ENCODE measurements at regions not wholly inside any gene's neighbourhood (a gene's known extent, or its start where the extent isn't known, plus 50 kb on each side); places are given as distances from the start of the nearest gene placed in this dataset.

- no CpG with 5 or more reads among the region's 6 CpGs for WGBS (ENCODE audit: extremely low coverage, insufficient coverage, insufficient read length)
- H2AFZ ChIP-seq (ENCODE audit: insufficient read depth, low read length, poor library complexity) = no peak overlapping the region
- DNase-seq = no peak
- H3K4me3 ChIP-seq (ENCODE audit: low read depth, low read length) = no peak overlapping the region
- no peak overlapping the region for H3K27ac ChIP-seq (ENCODE audit: low read depth, low read length)
- no peak overlapping the region for H4K8ac ChIP-seq (ENCODE audit: low read depth, low read length)
- H3K14ac ChIP-seq (ENCODE audit: low read length) = no peak overlapping the region
- no peak overlapping the region for H3K18ac ChIP-seq (ENCODE audit: low read length)
- no peak overlapping the region for H3K4ac ChIP-seq (ENCODE audit: low read depth, low read length)
- no peaks in the 10 kb centered on the region for H3K4me1 ChIP-seq (ENCODE audit: control insufficient read depth in 1 of 2, insufficient read depth in 2 of 2, low read length in 2 of 2)
- no peaks in the 10 kb centered on the region for H3K79me2 ChIP-seq (ENCODE audit: control insufficient read depth, insufficient read depth, low read length, poor library complexity)
- no peak overlapping the region for H3K9ac ChIP-seq (ENCODE audit: low read length)
- no peak overlapping the region for H2AK5ac ChIP-seq (ENCODE audit: low read length)
- H3K9me3 ChIP-seq (ENCODE audit: insufficient read depth, low read depth, low read length) = no peaks in the 10 kb centered on the region
- H3K79me1 ChIP-seq (ENCODE audit: low read length) = no peaks in the 10 kb centered on the region
- no peak overlapping the region for H4K12ac ChIP-seq (ENCODE audit: low read depth, low read length)
- no peaks in the 10 kb centered on the region for H3K36me3 ChIP-seq (ENCODE audit: control insufficient read depth in 1 of 2, insufficient read depth in 2 of 2, low read length in 2 of 2)
- H2BK5ac ChIP-seq (ENCODE audit: low read depth, low read length, poor library complexity) = no peak overlapping the region
- no peaks in the 10 kb centered on the region for H3K27me3 ChIP-seq (ENCODE audit: insufficient read depth, low read length)
- H4K91ac ChIP-seq (ENCODE audit: low read depth, low read length) = no peak overlapping the region
- H3K23ac ChIP-seq (ENCODE audit: low read length) = no peak overlapping the region
- H2BK12ac ChIP-seq (ENCODE audit: low read length) = no peak overlapping the region
- H2BK120ac ChIP-seq (ENCODE audit: insufficient read depth, low read length, poor library complexity) = no peak overlapping the region
- H3K4me2 ChIP-seq (ENCODE audit: low read length) = no peak overlapping the region
These were observed 503.4 kb downstream of the NFIB start for GRCh38 chr9:13810510-13810909.

DNA sequence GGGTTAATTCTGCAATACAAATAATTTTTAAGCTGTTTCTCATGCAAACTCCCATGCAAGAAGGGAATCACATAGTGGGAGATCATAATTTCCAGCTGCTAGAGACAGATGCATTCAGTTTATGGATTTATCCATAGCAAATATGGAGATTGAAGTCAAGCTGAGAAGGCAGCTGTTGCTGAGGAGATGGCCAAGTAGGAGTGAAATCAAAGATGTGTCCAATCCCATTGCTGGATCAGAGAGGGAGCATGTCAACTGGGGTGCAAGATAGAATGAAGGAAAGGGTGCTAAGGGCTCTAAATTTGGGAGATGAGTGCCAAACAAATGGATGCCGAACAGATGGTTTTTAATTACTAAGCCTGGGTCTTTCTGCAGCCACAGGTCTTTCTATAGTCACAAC lies 504.5 kb downstream of the NFIB start:
- H3K4ac ChIP-seq (ENCODE audit: low read depth, low read length) = no peak overlapping the region
- H3K79me1 ChIP-seq (ENCODE audit: low read length) = no peaks in the 10 kb centered on the region
- no peak overlapping the region for H2AK5ac ChIP-seq (ENCODE audit: low read length)
- no peak overlapping the region for H3K18ac ChIP-seq (ENCODE audit: low read length)
- no peaks in the 10 kb centered on the region for H3K27me3 ChIP-seq (ENCODE audit: insufficient read depth, low read length)
- H3K27ac ChIP-seq (ENCODE audit: low read depth, low read length) = no peak overlapping the region
- H2AFZ ChIP-seq (ENCODE audit: insufficient read depth, low read length, poor library complexity) = no peak overlapping the region
- no peaks in the 10 kb centered on the region for H3K79me2 ChIP-seq (ENCODE audit: control insufficient read depth, insufficient read depth, low read length, poor library complexity)
- no CpG with 5 or more reads among the region's 1 CpG for WGBS (ENCODE audit: extremely low coverage, insufficient coverage, insufficient read length)
- no peak overlapping the region for H4K8ac ChIP-seq (ENCODE audit: low read depth, low read length)
- H3K9ac ChIP-seq (ENCODE audit: low read length) = no peak overlapping the region
- H3K36me3 ChIP-seq (ENCODE audit: control insufficient read depth in 1 of 2, insufficient read depth in 2 of 2, low read length in 2 of 2) = no peaks in the 10 kb centered on the region
- H2BK120ac ChIP-seq (ENCODE audit: insufficient read depth, low read length, poor library complexity) = no peak overlapping the region
- no peak overlapping the region for H4K91ac ChIP-seq (ENCODE audit: low read depth, low read length)
- no peaks in the 10 kb centered on the region for H3K4me1 ChIP-seq (ENCODE audit: control insufficient read depth in 1 of 2, insufficient read depth in 2 of 2, low read length in 2 of 2)
- no peak overlapping the region for H3K23ac ChIP-seq (ENCODE audit: low read length)
- H3K9me3 ChIP-seq (ENCODE audit: insufficient read depth, low read depth, low read length) = no peaks in the 10 kb centered on the region
- H2BK12ac ChIP-seq (ENCODE audit: low read length) = no peak overlapping the region
- no peak overlapping the region for H4K12ac ChIP-seq (ENCODE audit: low read depth, low read length)
- no peak overlapping the region for H3K4me2 ChIP-seq (ENCODE audit: low read length)
- no peak overlapping the region for H3K14ac ChIP-seq (ENCODE audit: low read length)
- no peak for DNase-seq
- no peak overlapping the region for H2BK5ac ChIP-seq (ENCODE audit: low read depth, low read length, poor library complexity)
- H3K4me3 ChIP-seq (ENCODE audit: low read depth, low read length) = no peak overlapping the region

DNA sequence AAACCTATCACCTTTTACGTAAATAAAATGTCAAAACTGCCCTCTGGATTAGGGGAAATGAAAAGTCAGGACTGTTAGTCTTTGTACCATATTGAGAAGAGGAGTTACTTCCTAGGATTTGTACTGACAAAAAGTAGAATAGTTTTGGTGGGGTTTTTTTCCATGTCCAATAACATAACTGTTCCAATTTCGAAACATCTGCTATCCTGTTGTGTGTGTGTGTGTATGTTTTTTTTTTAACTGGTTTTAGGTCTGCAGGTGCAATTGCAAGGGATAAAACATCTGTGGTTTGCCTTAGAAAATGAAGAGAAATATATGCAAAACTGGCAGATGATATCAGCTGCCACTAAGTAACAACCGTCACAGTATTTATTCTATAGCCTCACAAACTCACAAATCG lies 506.8 kb downstream of the NFIB start:
- no CpG with 5 or more reads among the region's 4 CpGs for WGBS (ENCODE audit: extremely low coverage, insufficient coverage, insufficient read length)
- no peak overlapping the region for H3K23ac ChIP-seq (ENCODE audit: low read length)
- no peak overlapping the region for H3K9ac ChIP-seq (ENCODE audit: low read length)

GRCh38 chr9:13806714-13807113 lies 507.2 kb downstream of the NFIB start:
- WGBS (ENCODE audit: extremely low coverage, insufficient coverage, insufficient read length) = no CpG with 5 or more reads among the region's 2 CpGs
- Histone ChIP-seq H2BK120ac (ENCODE audit: insufficient read depth, low read length, poor library complexity) (no peak overlapping the region), H4K12ac (ENCODE audit: low read depth, low read length) (no peak overlapping the region), H2BK12ac (ENCODE audit: low read length) (no peak overlapping the region), H3K9me3 (ENCODE audit: insufficient read depth, low read depth, low read length) (no peaks in the 10 kb centered on the region), H3K4me1 (ENCODE audit: control insufficient read depth in 1 of 2, insufficient read depth in 2 of 2, low read length in 2 of 2) (no peaks in the 10 kb centered on the region), H4K8ac (ENCODE audit: low read depth, low read length) (no peak overlapping the region), H3K27ac (ENCODE audit: low read depth, low read length) (no peak overlapping the region), H3K9ac (ENCODE audit: low read length) (no peak overlapping the region), H3K4me2 (ENCODE audit: low read length) (no peak overlapping the region), H3K36me3 (ENCODE audit: control insufficient read depth in 1 of 2, insufficient read depth in 2 of 2, low read length in 2 of 2) (no peaks in the 10 kb centered on the region), H3K14ac (ENCODE audit: low read length) (no peak overlapping the region), H3K18ac (ENCODE audit: low read length) (no peak overlapping the region), H2BK5ac (ENCODE audit: low read depth, low read length, poor library complexity) (no peak overlapping the region), H3K4me3 (ENCODE audit: low read depth, low read length) (no peak overlapping the region), H3K27me3 (ENCODE audit: insufficient read depth, low read length) (no peaks in the 10 kb centered on the region), H3K23ac (ENCODE audit: low read length) (no peak overlapping the region), H3K79me1 (ENCODE audit: low read length) (no peaks in the 10 kb centered on the region), H4K91ac (ENCODE audit: low read depth, low read length) (no peak overlapping the region), H2AK5ac (ENCODE audit: low read length) (no peak overlapping the region), H3K4ac (ENCODE audit: low read depth, low read length) (no peak overlapping the region), H2AFZ (ENCODE audit: insufficient read depth, low read length, poor library complexity) (no peak overlapping the region), H3K79me2 (ENCODE audit: control insufficient read depth, insufficient read depth, low read length, poor library complexity) (no peaks in the 10 kb centered on the region)
- peak; percentile 50 to 86 for DNase-seq

More for the DNA sequence above, 506.8 kb downstream of the NFIB start:
- Histone ChIP-seq H2BK5ac (ENCODE audit: low read depth, low read length, poor library complexity) (no peak overlapping the region), H3K79me1 (ENCODE audit: low read length) (no peaks in the 10 kb centered on the region), H3K4me2 (ENCODE audit: low read length) (no peak overlapping the region), H4K91ac (ENCODE audit: low read depth, low read length) (no peak overlapping the region), H3K4ac (ENCODE audit: low read depth, low read length) (no peak overlapping the region), H2AK5ac (ENCODE audit: low read length) (no peak overlapping the region), H3K18ac (ENCODE audit: low read length) (no peak overlapping the region), H3K4me3 (ENCODE audit: low read depth, low read length) (no peak overlapping the region), H3K27ac (ENCODE audit: low read depth, low read length) (no peak overlapping the region), H4K8ac (ENCODE audit: low read depth, low read length) (no peak overlapping the region), H3K9me3 (ENCODE audit: insufficient read depth, low read depth, low read length) (no peaks in the 10 kb centered on the region), H3K14ac (ENCODE audit: low read length) (no peak overlapping the region), H3K4me1 (ENCODE audit: control insufficient read depth in 1 of 2, insufficient read depth in 2 of 2, low read length in 2 of 2) (no peaks in the 10 kb centered on the region), H3K79me2 (ENCODE audit: control insufficient read depth, insufficient read depth, low read length, poor library complexity) (no peaks in the 10 kb centered on the region), H2AFZ (ENCODE audit: insufficient read depth, low read length, poor library complexity) (no peak overlapping the region), H2BK12ac (ENCODE audit: low read length) (no peak overlapping the region), H2BK120ac (ENCODE audit: insufficient read depth, low read length, poor library complexity) (no peak overlapping the region), H3K36me3 (ENCODE audit: control insufficient read depth in 1 of 2, insufficient read depth in 2 of 2, low read length in 2 of 2) (no peaks in the 10 kb centered on the region), H4K12ac (ENCODE audit: low read depth, low read length) (no peak overlapping the region), H3K27me3 (ENCODE audit: insufficient read depth, low read length) (no peaks in the 10 kb centered on the region)
- no peak for DNase-seq
